MM.1S (cell line): ENCODE measurements at regions not wholly inside any gene's neighbourhood (a gene's known extent, or its start where the extent isn't known, plus 50 kb on each side); places are given as distances from the start of the nearest gene placed in this dataset.
"Not testable (repeated sequence)": the region's sequence is repeated elsewhere in the genome, so short reads cannot be mapped to it uniquely, and the experiment has no call there.

Source experiments
- CTCF ChIP-seq: fragments of 300-600 bp; sonication (generic); IDR thresholded peaks from 2 replicates; pipeline ENCODE4 v1.5.1; 2016; ENCODE audit warnings: antibody characterized with exemption, low read length, mixed read lengths
- EZH2 ChIP-seq: fragments of 300-600 bp; sonication (generic); optimal IDR thresholded peaks from 2 replicates; pipeline ENCODE3; 2017; ENCODE audit warnings: low read depth, mild to moderate bottlenecking, antibody characterized with exemption, low read length, mixed read lengths
- EZH2phosphoT487 ChIP-seq: fragments of 300-600 bp; sonication (generic); IDR thresholded peaks from 2 replicates; pipeline ENCODE4 v1.6.1; 2018; ENCODE audit warnings: antibody characterized with exemption, low read length

- TF ChIP-seq CTCF, EZH2, EZH2phosphoT487: not testable (repeated sequence)
These were observed 448.6 kb upstream of the FSIP2 start for GRCh38 chr2:185290012-185290411.
